NB4 (cell line): ENCODE measurements at regions not wholly inside any gene's neighbourhood (a gene's known extent, or its start where the extent isn't known, plus 50 kb on each side); places are given as distances from the start of the nearest gene placed in this dataset.

Experiments used
- DNase-seq: peaks from one replicate; pipeline ENCODE4 v3.0.0; 2010; ENCODE audit warnings: low read depth
- H3K4me3 ChIP-seq: one replicate; pipeline ENCODE4 v1.5.1; 2011; ENCODE audit warnings: mild to moderate bottlenecking, low read depth, low read length, moderate library complexity
- CTCF ChIP-seq: IDR thresholded peaks from one replicate; pipeline ENCODE4 v1.5.1; 2012; ENCODE audit warnings: low read depth, low read length
- MAX ChIP-seq: IDR thresholded peaks from 2 replicates; pipeline ENCODE4 v1.6.1; 2011; ENCODE audit warnings: low read depth, low read length
- MYC ChIP-seq: IDR thresholded peaks from 2 replicates; pipeline ENCODE4 v1.6.1; 2011; ENCODE audit warnings: low read depth, low read length
- POLR2A ChIP-seq: IDR thresholded peaks from 2 replicates; pipeline ENCODE4 v1.6.1; 2011; ENCODE audit warnings: mild to moderate bottlenecking; ENCODE audit not compliant: insufficient read length; ENCODE audit errors: extremely low read depth

GRCh38 chr6:73898599-73898998, 202.6 kb downstream of the CD109 start:
- no peak for DNase-seq
- TF ChIP-seq MAX: no peak
- TF ChIP-seq POLR2A: no peak
- TF ChIP-seq MYC: no peak
- no peak for TF ChIP-seq CTCF
- no peak overlapping the region for H3K4me3 ChIP-seq

DNA sequence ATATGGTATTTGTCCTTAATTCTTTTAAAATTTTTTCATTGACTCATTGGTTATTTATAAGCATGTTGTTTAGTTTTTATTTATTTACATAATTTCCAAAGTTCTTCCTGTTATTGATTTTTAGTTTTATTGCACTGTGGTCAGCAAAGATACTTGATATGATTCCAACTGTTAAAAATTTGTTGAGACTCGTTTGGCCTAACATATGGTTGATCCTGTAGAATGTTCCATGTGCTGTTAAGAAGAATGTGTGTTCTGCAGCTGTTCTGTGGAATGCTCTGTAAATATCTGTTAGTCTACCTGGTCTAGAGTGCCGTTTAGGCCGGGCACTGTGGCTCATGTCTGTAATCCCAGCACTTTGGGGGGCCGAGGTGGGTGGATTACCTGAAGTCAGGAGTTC, 197.7 kb downstream of the CD109 start:
- no peak for DNase-seq
- no peak for TF ChIP-seq MAX
- TF ChIP-seq POLR2A: no peak
- TF ChIP-seq CTCF: no peak
- no peak for TF ChIP-seq MYC
- H3K4me3 ChIP-seq: no peak overlapping the region

GRCh38 chr6:73888050-73888449, 192.0 kb downstream of the CD109 start:
- DNase-seq: no peak
- no peak for TF ChIP-seq POLR2A
- no peak for TF ChIP-seq CTCF
- no peak for TF ChIP-seq MAX
- no peak for TF ChIP-seq MYC
- no peak overlapping the region for H3K4me3 ChIP-seq

- no peak for TF ChIP-seq POLR2A
- no peak for TF ChIP-seq MAX
- no peak for TF ChIP-seq MYC
- no peak for TF ChIP-seq CTCF
- H3K4me3 ChIP-seq: no peak overlapping the region
- no peak for DNase-seq
These were observed 189.4 kb downstream of the CD109 start for GRCh38 chr6:73885393-73885792.

DNA sequence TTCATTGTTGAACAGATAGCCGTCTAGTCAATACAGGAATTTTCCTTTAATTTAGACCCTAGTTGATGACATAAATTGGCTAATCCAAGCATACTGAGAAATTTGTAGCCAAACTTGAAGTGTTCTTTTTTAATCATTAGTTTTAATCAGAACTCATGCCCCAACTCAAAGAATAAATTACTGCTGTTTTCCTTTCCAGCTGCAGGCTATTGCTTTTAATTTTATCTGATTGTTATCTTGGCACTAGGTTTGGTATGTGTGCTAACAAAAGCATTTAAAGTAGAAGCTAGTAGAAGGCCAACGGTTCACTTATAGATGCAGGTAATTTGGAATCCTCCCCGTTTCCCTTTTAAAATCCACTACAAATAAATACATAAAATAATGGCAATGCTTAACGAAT, 188.5 kb downstream of the CD109 start:
- TF ChIP-seq MYC (no peak), POLR2A (no peak), CTCF (no peak), MAX (no peak)
- no peak overlapping the region for H3K4me3 ChIP-seq
- DNase-seq: no peak
